ENCODE measurements at regions not wholly inside any gene's neighbourhood (a gene's known extent, or its start where the extent isn't known, plus 50 kb on each side); places are given as distances from the start of the nearest gene placed in this dataset.

DNA sequence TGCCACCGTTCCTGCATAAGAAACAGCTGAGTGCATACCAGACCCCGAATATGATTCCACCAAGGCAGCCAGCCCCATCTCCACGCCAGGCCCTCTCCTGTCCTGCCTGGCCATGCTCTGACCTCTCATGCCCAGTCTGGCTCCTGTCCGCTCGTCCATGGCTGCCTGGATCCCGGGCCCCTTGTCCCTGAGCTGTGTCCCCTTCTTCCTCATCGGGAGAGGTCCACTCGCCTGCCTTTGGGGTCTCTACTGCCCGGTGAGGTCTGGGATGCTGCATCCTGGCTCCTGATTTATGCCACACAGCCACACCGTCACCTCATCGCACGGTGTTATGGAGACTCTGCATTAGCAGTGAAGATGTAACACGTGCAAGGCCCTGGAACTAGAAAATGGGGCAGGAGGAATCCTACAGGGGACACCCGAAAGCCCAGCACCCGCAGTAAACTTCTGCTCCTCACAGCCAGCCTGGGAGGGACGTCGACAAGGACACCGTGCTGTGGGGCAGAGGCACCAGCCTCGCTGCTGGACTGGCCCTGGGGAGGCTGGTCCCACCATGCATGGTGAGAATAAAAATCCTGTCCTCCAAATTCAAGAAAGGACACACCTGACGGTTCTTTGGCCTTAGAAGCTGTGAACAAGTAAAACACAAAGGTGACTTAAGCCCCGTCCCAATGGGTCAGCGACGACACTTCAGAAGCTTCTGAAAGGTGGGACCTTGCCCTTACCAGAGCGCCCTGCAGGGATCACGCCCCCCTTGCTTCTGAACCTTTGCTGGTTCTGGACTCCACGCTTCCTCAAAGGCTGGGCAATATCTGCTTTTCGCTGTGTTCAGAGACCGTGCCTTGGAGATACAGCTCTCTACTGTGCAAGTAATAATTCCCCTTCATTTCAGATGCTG, 103.0 kb downstream of the DLL1 start:
- TF ChIP-seq, protein P1, sequence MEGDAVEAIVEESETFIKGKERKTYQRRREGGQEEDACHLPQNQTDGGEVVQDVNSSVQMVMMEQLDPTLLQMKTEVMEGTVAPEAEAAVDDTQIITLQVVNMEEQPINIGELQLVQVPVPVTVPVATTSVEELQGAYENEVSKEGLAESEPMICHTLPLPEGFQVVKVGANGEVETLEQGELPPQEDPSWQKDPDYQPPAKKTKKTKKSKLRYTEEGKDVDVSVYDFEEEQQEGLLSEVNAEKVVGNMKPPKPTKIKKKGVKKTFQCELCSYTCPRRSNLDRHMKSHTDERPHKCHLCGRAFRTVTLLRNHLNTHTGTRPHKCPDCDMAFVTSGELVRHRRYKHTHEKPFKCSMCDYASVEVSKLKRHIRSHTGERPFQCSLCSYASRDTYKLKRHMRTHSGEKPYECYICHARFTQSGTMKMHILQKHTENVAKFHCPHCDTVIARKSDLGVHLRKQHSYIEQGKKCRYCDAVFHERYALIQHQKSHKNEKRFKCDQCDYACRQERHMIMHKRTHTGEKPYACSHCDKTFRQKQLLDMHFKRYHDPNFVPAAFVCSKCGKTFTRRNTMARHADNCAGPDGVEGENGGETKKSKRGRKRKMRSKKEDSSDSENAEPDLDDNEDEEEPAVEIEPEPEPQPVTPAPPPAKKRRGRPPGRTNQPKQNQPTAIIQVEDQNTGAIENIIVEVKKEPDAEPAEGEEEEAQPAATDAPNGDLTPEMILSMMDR (IDR thresholded peaks at IDR 0.05; ENCODE audit: control extremely low read depth in 1 of 3, insufficient read depth in 1 of 3, low read depth in 1 of 3, low read length in 3 of 3) = no peak
- no peak for TF ChIP-seq SIN3A (conservative IDR thresholded peaks at IDR 0.05 in 1 of 2, IDR thresholded peaks at IDR 0.05 in 1 of 2; ENCODE audit: low read depth in 1 of 2, low read length in 2 of 2)
- TF ChIP-seq POLR2AphosphoS5 (IDR thresholded peaks at IDR 0.05; ENCODE audit: low read depth, low read length) = no peak
- TF ChIP-seq BRCA1 (IDR thresholded peaks at IDR 0.05; ENCODE audit: low read depth, low read length) = no peak
- no peak for TF ChIP-seq TBP (IDR thresholded peaks at IDR 0.05; ENCODE audit: low read depth, low read length)
- no peak for TF ChIP-seq GTF2F1 (IDR thresholded peaks at IDR 0.05; ENCODE audit: borderline replicate concordance, low read depth, low read length)

Data from H1 (cell line).